ENCODE measurements at regions not wholly inside any gene's neighbourhood (a gene's known extent, or its start where the extent isn't known, plus 50 kb on each side); places are given as distances from the start of the nearest gene placed in this dataset.
"Not testable (repeated sequence)": the region's sequence is repeated elsewhere in the genome, so short reads cannot be mapped to it uniquely, and the experiment has no call there.

GRCh38 chr2:60212181-60212945 is 341.1 kb downstream of the BCL11A start:
- no peak for ATAC-seq
- WGBS, 2 donors = 62 to 77% methylated on average over 3 of the region's 3 CpGs
- intact Hi-C loops (cut with DNase I) = no loop called here
- H3K36me3 ChIP-seq (replicated peaks in 1 of 2; ENCODE audit: insufficient read depth in 1 of 2, low read depth in 2 of 2) = no peaks in the 10 kb centered on the region
- peaks cover 51% of the 10 kb centered on the region for H3K4me1 ChIP-seq
- no peak overlapping the region for H3K4me3 ChIP-seq
- TF ChIP-seq CTCF (IDR thresholded peaks at IDR 0.05) = no peak
- no peak for TF ChIP-seq POLR2A (IDR thresholded peaks at IDR 0.05)
- H3K9me3 ChIP-seq = no peaks in the 10 kb centered on the region
- no peak for DNase-seq
- H3K27ac ChIP-seq = no peak overlapping the region
- H3K27me3 ChIP-seq = no peaks in the 10 kb centered on the region

- not testable (repeated sequence) for H3K4me3 ChIP-seq, ATAC-seq, DNase-seq
Observed at GRCh38 chr2:60189006-60189405, 364.4 kb downstream of the BCL11A start.

GRCh38 chr2:60175290-60175689 is 378.2 kb downstream of the BCL11A start:
- H3K9me3 ChIP-seq = no peaks in the 10 kb centered on the region
- no peak overlapping the region for H3K4me3 ChIP-seq
- no peaks in the 10 kb centered on the region for H3K27me3 ChIP-seq
- H3K4me1 ChIP-seq = no peaks in the 10 kb centered on the region
- no peaks in the 10 kb centered on the region for H3K36me3 ChIP-seq (replicated peaks in 1 of 2; ENCODE audit: insufficient read depth in 1 of 2, low read depth in 2 of 2)
- TF ChIP-seq POLR2A (IDR thresholded peaks at IDR 0.05) (no peak), CTCF (IDR thresholded peaks at IDR 0.05) (no peak)
- DNase-seq (no peak), ATAC-seq (no peak)
- intact Hi-C loops (cut with DNase I) = no loop called here
- no peak overlapping the region for H3K27ac ChIP-seq

More at GRCh38 chr2:60189006-60189405, 364.4 kb downstream of the BCL11A start:
- H3K4me1 ChIP-seq; H3K27me3 ChIP-seq; intact Hi-C loops (cut with DNase I); H3K9me3 ChIP-seq; H3K36me3 ChIP-seq (replicated peaks in 1 of 2; ENCODE audit: insufficient read depth in 1 of 2, low read depth in 2 of 2); H3K27ac ChIP-seq: not testable (repeated sequence)
- 86 to 89% methylated on average over 18 to 19 of the region's 19 CpGs for WGBS, 2 donors

GRCh38 chr2:60174146-60174545 is 379.3 kb downstream of the BCL11A start:
- TF ChIP-seq CTCF (IDR thresholded peaks at IDR 0.05) (no peak), POLR2A (IDR thresholded peaks at IDR 0.05) (no peak)
- Histone ChIP-seq H3K4me1 (no peaks in the 10 kb centered on the region), H3K9me3 (no peaks in the 10 kb centered on the region), H3K4me3 (no peak overlapping the region), H3K27me3 (no peaks in the 10 kb centered on the region), H3K36me3 (replicated peaks in 1 of 2; ENCODE audit: insufficient read depth in 1 of 2, low read depth in 2 of 2) (no peaks in the 10 kb centered on the region), H3K27ac (no peak overlapping the region)
- ATAC-seq (no peak), DNase-seq (no peak)
- intact Hi-C loops (cut with DNase I) = no loop called here
- 86 to 91% methylated on average over 1 of the region's 1 CpG for WGBS, 2 donors

- H3K9me3 ChIP-seq = no peaks in the 10 kb centered on the region
- ATAC-seq = no peak
- H3K27me3 ChIP-seq = no peaks in the 10 kb centered on the region
- H3K4me3 ChIP-seq = no peak overlapping the region
- TF ChIP-seq POLR2A (IDR thresholded peaks at IDR 0.05) (no peak), CTCF (IDR thresholded peaks at IDR 0.05) (no peak)
- DNase-seq = no peak
- intact Hi-C loops (cut with DNase I) = no loop called here
- 87 to 92% methylated on average over 3 of the region's 3 CpGs for WGBS, 2 donors
- H3K36me3 ChIP-seq (replicated peaks in 1 of 2; ENCODE audit: insufficient read depth in 1 of 2, low read depth in 2 of 2) = no peaks in the 10 kb centered on the region
- no peak overlapping the region for H3K27ac ChIP-seq
- no peaks in the 10 kb centered on the region for H3K4me1 ChIP-seq
Observed at GRCh38 chr2:60172801-60173200, 380.7 kb downstream of the BCL11A start.
